ENCODE measurements at regions not wholly inside any gene's neighbourhood (a gene's known extent, or its start where the extent isn't known, plus 50 kb on each side); places are given as distances from the start of the nearest gene placed in this dataset.

- no peak for DNase-seq (ENCODE audit: low read depth, low spot score)
- no peak overlapping the region for H3K4me3 ChIP-seq (ENCODE audit: low read length)
These were observed 755.1 kb upstream of the COBL start for GRCh38 chr7:52071744-52072143.

GRCh38 chr7:52064493-52064892, 747.9 kb upstream of the COBL start:
- H3K4me3 ChIP-seq (ENCODE audit: low read length) = no peak overlapping the region
- DNase-seq (ENCODE audit: low read depth, low spot score) = no peak

DNA sequence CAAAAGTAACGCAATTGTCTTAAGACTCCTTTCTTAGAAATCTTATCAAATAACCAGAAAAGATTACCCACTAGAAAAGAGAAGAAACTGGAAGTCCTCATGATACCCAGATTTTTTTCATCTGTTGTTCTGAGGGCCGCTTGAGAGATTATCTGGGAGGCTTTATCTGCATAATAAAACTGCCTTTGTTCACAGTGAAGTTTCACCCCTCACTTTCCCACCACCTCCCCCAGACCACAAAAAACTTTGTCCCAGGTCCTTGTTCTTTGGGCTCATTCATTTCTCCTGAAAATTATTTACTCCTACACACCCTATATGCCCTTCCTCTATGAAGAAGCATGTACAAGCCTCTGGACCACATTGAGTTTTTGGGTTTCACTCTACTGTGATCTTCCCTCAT, 745.1 kb upstream of the COBL start:
- DNase-seq (ENCODE audit: low read depth, low spot score) = no peak
- H3K4me3 ChIP-seq (ENCODE audit: low read length) = no peak overlapping the region

GRCh38 chr7:52053525-52053924, 736.9 kb upstream of the COBL start:
- H3K4me3 ChIP-seq (ENCODE audit: low read length) = no peak overlapping the region
- no peak for DNase-seq (ENCODE audit: low read depth, low spot score)

- no peak overlapping the region for H3K4me3 ChIP-seq (ENCODE audit: low read length)
- DNase-seq (ENCODE audit: low read depth, low spot score) = no peak
These were observed 714.1 kb upstream of the COBL start for GRCh38 chr7:52030722-52031121.

DNA sequence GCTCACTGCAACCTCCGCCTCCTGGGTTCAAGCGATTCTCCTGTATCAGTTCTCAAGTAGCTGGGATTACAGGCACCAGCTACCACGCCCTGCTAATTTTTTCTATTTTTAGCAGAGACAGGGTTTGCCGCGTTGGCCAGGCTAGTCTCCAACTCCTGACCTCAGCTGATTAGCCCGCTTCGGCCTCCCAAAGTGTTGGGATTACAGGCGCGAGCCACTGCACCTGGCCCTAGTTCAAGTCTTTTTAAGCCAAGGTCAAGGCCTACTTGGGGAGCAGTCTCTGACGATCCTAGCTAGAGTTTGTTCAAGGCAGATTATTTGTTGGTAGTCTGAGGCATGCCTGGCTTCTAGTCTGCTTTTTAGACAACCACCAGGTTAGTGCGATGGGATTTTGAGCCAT, 709.5 kb upstream of the COBL start:
- DNase-seq (ENCODE audit: low read depth, low spot score) = no peak
- H3K4me3 ChIP-seq (ENCODE audit: low read length) = no peak overlapping the region

DNA sequence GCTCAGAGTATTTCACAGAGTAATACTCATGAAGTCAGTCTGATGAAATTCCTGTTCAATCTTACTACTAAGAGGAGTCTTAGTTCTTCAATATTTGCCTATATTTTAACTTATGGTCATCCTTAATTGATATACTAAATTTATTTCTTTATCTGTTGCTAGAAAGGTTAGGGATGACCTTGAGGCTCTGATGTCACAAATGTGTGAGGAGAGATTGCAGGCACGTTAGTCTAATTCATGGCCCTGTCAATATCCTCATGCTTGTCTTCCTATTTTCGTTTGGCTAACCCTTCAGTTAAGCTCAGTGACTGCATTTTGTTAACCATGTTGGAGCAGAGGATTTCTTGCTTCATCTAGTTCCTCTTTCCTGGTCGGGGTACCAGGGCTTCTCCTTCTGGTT, 704.7 kb upstream of the COBL start:
- DNase-seq (ENCODE audit: low read depth, low spot score) = no peak
- no peak overlapping the region for H3K4me3 ChIP-seq (ENCODE audit: low read length)

- no peak overlapping the region for H3K4me3 ChIP-seq (ENCODE audit: low read length)
- DNase-seq (ENCODE audit: low read depth, low spot score) = no peak
These were observed 702.1 kb upstream of the COBL start for GRCh38 chr7:52018680-52019054.

DNA sequence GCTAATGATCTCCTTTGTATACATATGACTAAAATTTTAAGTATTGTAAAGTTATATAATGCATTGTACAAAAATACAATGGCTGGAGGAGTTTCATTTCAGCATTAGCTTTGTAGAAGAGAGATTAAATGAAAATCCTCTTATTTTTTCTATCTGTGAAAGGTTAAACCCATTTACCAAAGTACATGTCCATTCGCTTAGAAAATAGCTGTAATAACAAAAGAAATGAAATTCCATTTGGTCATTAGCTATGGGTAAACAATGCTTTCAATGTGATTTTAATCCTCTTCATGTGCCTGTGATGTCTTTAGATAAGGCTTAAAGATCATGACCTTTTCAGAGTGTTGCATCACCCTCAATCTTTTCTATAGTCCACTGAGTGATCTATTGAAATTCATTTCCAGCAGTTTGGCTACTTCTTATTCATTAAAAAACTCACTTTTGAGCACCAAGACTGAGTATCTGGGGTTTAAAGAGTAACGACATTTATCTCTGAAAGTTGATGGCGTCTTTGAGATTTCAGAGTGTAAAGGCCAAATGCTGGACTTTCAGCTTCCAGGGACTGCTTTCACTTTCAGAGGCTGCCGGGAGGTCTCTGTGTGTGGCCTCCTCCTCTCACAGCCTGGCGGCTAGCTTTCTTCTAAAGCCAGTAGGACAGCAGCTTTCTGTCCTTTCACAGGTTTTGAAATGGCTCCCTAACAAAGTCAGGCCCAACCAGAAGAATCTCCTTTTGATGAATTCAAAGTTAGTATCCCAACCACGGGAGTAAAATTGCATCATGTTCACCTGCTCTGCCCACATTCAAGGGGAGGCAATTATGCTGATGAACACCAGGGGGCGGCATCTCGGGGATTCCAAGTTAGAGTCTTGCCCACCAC, 701.4 kb upstream of the COBL start:
- DNase-seq (ENCODE audit: low read depth, low spot score) = peak; percentile 61
- peak overlapping the region; percentile 49 for H3K4me3 ChIP-seq (ENCODE audit: low read length)

DNA sequence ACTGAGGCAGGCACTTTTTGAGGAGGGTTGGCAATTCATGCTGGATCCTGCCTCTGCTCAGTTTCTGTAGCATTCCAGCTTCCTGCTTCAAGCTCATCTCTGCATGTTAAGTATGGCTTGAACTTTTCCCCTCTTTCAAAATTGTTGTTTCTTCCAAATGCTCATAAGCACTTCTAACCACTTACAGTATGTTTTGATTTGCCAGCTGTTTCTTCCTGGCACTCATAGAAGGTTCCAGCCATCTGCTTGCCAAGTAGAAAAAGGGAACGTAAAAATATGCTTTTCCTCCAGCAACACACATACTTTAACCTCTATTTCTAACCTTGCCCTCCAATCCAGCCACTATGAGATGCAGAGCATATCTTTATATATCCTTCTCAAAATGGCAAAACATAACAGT, 692.6 kb upstream of the COBL start:
- H3K4me3 ChIP-seq (ENCODE audit: low read length) = no peak overlapping the region
- DNase-seq (ENCODE audit: low read depth, low spot score) = no peak

DNA sequence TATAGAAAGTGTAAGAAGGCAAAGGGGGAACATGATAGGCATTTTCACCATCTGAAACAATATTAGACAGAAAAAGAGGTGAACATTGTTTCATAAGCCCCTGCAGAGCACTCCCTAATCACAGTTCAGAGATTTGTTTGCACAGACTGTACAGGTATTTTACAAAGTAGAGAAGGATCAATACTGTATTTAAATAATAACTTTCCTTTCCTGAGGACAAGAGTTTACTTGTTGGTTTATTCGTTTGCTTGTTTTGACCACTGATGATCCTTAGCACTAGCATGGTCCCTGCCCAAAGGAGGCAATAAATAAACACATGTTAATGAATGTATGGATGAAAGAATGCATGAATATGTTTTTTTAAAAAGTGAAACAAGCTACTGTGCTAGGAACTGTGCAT, 690.1 kb upstream of the COBL start:
- DNase-seq (ENCODE audit: low read depth, low spot score) = no peak
- H3K4me3 ChIP-seq (ENCODE audit: low read length) = no peak overlapping the region

GRCh38 chr7:52005613-52006012, 689.0 kb upstream of the COBL start:
- DNase-seq (ENCODE audit: low read depth, low spot score) = no peak
- H3K4me3 ChIP-seq (ENCODE audit: low read length) = no peak overlapping the region

DNA sequence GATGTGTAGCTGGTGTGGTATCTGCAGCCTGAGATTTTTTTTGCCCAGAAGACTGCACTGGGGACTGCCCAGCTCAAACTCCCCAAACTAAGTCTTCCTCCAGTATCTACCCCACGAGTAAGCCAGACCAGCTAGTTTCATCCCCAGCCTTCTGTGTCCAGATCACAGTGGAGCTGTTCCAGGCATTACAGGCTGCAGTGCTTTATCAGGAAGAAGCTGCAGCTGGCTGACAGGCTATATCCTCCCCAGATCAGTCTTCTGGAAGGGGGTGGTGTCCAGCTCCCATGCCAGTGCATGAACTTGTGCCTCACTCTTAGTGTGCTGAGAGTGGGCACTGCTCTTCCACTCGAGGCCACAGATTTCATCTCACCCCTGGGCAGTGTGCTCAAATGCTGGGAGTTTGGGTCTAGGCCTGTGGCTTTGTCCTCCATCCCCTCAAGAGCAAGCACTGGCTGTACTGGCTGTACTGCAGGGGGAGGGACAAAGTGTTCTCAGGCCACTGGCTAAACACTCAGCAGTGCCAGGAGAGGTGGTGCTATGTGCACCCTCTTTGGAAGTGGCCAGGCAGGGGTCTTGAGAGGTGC, 679.1 kb upstream of the COBL start:
- no peak overlapping the region for H3K4me3 ChIP-seq (ENCODE audit: low read length)
- no peak for DNase-seq (ENCODE audit: low read depth, low spot score)

DNA sequence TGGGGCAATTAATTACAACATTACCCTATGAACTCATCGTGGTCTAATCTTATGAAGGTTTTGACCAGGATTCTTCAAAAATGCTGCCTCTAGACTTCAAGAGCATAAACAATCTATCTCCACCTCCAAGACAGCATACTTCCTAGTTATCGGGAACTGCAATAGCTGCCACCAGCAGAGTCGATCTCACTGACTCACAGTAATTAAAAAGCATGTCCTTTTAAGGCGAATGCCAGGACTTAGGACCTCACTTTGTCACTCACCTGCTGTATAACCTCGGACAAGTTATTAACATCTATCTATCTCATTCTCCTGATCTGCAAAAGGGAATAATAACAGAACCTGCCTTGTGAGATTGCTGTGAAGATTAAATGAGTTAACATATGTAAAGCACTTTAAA, 666.0 kb upstream of the COBL start:
- H3K4me3 ChIP-seq (ENCODE audit: low read length) = no peak overlapping the region
- DNase-seq (ENCODE audit: low read depth, low spot score) = no peak

GRCh38 chr7:51980812-51981211, 664.2 kb upstream of the COBL start:
- no peak for DNase-seq (ENCODE audit: low read depth, low spot score)
- H3K4me3 ChIP-seq (ENCODE audit: low read length) = no peak overlapping the region

GRCh38 chr7:51980313-51980712, 663.7 kb upstream of the COBL start:
- no peak overlapping the region for H3K4me3 ChIP-seq (ENCODE audit: low read length)
- no peak for DNase-seq (ENCODE audit: low read depth, low spot score)

- DNase-seq (ENCODE audit: low read depth, low spot score) = no peak
- H3K4me3 ChIP-seq (ENCODE audit: low read length) = no peak overlapping the region
These were observed 661.3 kb upstream of the COBL start for GRCh38 chr7:51977913-51978312.

- no peak for DNase-seq (ENCODE audit: low read depth, low spot score)
- no peak overlapping the region for H3K4me3 ChIP-seq (ENCODE audit: low read length)
These were observed 657.3 kb upstream of the COBL start for GRCh38 chr7:51973939-51974338.

DNA sequence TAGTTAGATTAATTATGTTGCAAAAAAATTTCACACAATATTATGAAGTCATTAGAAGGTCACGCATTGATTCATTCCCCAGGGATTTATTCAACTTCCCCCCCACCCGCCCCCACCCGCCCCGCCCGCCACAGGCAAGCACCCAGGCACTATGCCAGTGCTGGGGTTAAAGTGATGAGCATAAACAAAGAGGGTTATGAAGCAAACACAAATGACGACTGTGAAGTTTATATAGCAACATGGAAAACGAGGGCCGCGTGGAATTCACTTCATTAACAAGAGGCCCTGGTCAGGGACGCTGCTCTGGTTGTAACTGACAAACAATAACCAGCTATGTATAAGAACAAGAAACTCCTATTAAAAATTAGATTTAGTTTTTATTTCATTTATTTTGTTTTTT, 656.5 kb upstream of the COBL start:
- DNase-seq (ENCODE audit: low read depth, low spot score) = no peak
- H3K4me3 ChIP-seq (ENCODE audit: low read length) = no peak overlapping the region

DNA sequence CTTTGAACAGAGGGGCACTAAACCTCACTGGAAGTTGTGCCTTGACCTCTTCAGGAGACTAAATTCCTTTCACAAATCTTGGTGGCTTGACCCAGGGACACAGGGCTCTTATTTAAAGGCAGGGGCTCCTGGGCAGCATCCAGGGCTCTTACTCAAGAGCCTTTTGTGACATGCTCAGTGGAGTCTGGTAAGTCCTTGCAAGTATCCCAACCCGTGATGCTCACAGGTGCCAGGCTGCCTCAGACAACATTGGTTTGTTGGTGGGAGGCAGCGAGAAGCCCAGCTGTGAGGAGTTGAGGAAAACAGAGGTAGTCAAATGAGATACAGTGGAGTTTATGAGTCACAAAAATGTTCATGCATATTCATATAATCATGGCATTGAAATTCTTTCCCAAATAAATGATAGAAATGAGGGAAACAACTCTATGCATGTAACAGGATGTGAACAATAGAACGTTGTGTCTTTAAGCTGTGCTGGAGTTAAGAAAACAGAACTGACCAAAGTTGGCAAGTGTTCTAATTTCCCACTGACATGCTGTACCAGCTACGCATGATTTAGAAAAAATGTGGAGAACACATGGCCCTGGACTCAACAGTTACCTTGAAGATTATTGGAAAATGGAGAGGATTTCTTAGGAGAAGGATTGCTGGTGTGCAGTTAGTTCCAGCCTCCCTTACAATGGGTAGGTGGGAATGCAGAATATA, 654.5 kb upstream of the COBL start:
- H3K4me3 ChIP-seq (ENCODE audit: low read length) = no peak overlapping the region
- no peak for DNase-seq (ENCODE audit: low read depth, low spot score)
